Transverse colon (tissue), 3 donors: ENCODE measurements at regions not wholly inside any gene's neighbourhood (a gene's known extent, or its start where the extent isn't known, plus 50 kb on each side); places are given as distances from the start of the nearest gene placed in this dataset.

Experiments used
- EP300 ChIP-seq: sonication (generic); formaldehyde crosslinking; IDR thresholded peaks from one replicate; pipeline ENCODE4 v1.6.1; 2017; ENCODE audit warnings: antibody characterized with exemption, low read depth
- TF ChIP-seq, protein P1 (sequence below), 5 experiments: fragments of 200-600 bp in 3 of 5; fragments of 450-650 bp in 2 of 5; sonication (generic) in 3 of 5; IDR thresholded peaks; 1 replicate in 2 of 5; 2 replicates in 3 of 5; pipeline ENCODE4 v1.5.1; 2016 to 2017; ENCODE audit warnings: antibody characterized with exemption in 5 of 5, inconsistent platforms in 3 of 5, mild to moderate bottlenecking in 2 of 5, moderate library complexity in 1 of 5

- TF ChIP-seq, protein P1, sequence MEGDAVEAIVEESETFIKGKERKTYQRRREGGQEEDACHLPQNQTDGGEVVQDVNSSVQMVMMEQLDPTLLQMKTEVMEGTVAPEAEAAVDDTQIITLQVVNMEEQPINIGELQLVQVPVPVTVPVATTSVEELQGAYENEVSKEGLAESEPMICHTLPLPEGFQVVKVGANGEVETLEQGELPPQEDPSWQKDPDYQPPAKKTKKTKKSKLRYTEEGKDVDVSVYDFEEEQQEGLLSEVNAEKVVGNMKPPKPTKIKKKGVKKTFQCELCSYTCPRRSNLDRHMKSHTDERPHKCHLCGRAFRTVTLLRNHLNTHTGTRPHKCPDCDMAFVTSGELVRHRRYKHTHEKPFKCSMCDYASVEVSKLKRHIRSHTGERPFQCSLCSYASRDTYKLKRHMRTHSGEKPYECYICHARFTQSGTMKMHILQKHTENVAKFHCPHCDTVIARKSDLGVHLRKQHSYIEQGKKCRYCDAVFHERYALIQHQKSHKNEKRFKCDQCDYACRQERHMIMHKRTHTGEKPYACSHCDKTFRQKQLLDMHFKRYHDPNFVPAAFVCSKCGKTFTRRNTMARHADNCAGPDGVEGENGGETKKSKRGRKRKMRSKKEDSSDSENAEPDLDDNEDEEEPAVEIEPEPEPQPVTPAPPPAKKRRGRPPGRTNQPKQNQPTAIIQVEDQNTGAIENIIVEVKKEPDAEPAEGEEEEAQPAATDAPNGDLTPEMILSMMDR (IDR thresholded peaks at IDR 0.05) = no peak
- no peak for TF ChIP-seq EP300
Observed at GRCh38 chr12:125216756-125217155, 151.5 kb downstream of the AACS start.
